Dendritic cell treated with granulocyte-macrophage colony-stimulating factor and Interleukin-4, amounts not matched to agents 40 ng/mL and 50 ng/mL, for 4 days (primary cell): ENCODE measurements at regions not wholly inside any gene's neighbourhood (a gene's known extent, or its start where the extent isn't known, plus 50 kb on each side); places are given as distances from the start of the nearest gene placed in this dataset.
"Not testable (repeated sequence)": the region's sequence is repeated elsewhere in the genome, so short reads cannot be mapped to it uniquely, and the experiment has no call there.

Source experiments
- H3K27ac Mint-ChIP-seq: one replicate; pipeline ENCODE4 v1.8.0; 2022; ENCODE audit warnings: mild to moderate bottlenecking, mixed read lengths
- H3K27me3 Mint-ChIP-seq: one replicate; pipeline ENCODE4 v1.8.0; 2022; ENCODE audit warnings: mild to moderate bottlenecking, mixed read lengths
- H3K36me3 Mint-ChIP-seq: one replicate; pipeline ENCODE4 v1.8.0; 2022; ENCODE audit warnings: low read depth, mixed read lengths
- H3K4me1 Mint-ChIP-seq: one replicate; pipeline ENCODE4 v1.8.0; 2022; ENCODE audit warnings: low read depth, mixed read lengths
- H3K4me3 Mint-ChIP-seq: one replicate; pipeline ENCODE4 v1.8.0; 2022; ENCODE audit warnings: mild to moderate bottlenecking, moderate library complexity, mixed read lengths
- H3K9me3 Mint-ChIP-seq: one replicate; pipeline ENCODE4 v1.8.0; 2022; ENCODE audit warnings: mixed read lengths
- intact Hi-C: fragments of 100-400 bp; cut with micrococcal nuclease; formaldehyde crosslinking; loops from one replicate; pipeline ENCODE4 v1.15.0; 2022

- H3K27me3 Mint-ChIP-seq = no peaks in the 10 kb centered on the region
- H3K4me1 Mint-ChIP-seq = peaks cover 5% of the 10 kb centered on the region
- no peaks in the 10 kb centered on the region for H3K9me3 Mint-ChIP-seq
- no peaks in the 10 kb centered on the region for H3K36me3 Mint-ChIP-seq
- H3K27ac Mint-ChIP-seq = no peak overlapping the region
- intact Hi-C loops = no loop called here
- H3K4me3 Mint-ChIP-seq = no peak overlapping the region
Measured at GRCh38 chr3:81868597-81868996, 107.2 kb upstream of the GBE1 start.

- Mint-ChIP-seq H3K4me3 (no peak overlapping the region), H3K4me1 (peaks cover 5% of the 10 kb centered on the region), H3K27ac (no peak overlapping the region), H3K9me3 (no peaks in the 10 kb centered on the region), H3K27me3 (no peaks in the 10 kb centered on the region), H3K36me3 (no peaks in the 10 kb centered on the region)
- intact Hi-C loops = no loop called here
Measured at GRCh38 chr3:81867875-81868274, 106.4 kb upstream of the GBE1 start.

- H3K4me1 Mint-ChIP-seq, H3K36me3 Mint-ChIP-seq, H3K9me3 Mint-ChIP-seq, H3K4me3 Mint-ChIP-seq, H3K27ac Mint-ChIP-seq, intact Hi-C loops, H3K27me3 Mint-ChIP-seq: not testable (repeated sequence)
Measured at GRCh38 chr3:81865164-81865563, 103.7 kb upstream of the GBE1 start.

GRCh38 chr3:81864272-81864671 lies 102.8 kb upstream of the GBE1 start:
- intact Hi-C loops = no loop called here
- peaks cover 5% of the 10 kb centered on the region for H3K4me1 Mint-ChIP-seq
- H3K36me3 Mint-ChIP-seq = no peaks in the 10 kb centered on the region
- no peak overlapping the region for H3K27ac Mint-ChIP-seq
- no peaks in the 10 kb centered on the region for H3K27me3 Mint-ChIP-seq
- H3K4me3 Mint-ChIP-seq = no peak overlapping the region
- H3K9me3 Mint-ChIP-seq = no peaks in the 10 kb centered on the region

- Mint-ChIP-seq H3K27me3 (no peaks in the 10 kb centered on the region), H3K9me3 (no peaks in the 10 kb centered on the region), H3K27ac (no peak overlapping the region), H3K36me3 (no peaks in the 10 kb centered on the region), H3K4me1 (peaks cover 5% of the 10 kb centered on the region), H3K4me3 (no peak overlapping the region)
- intact Hi-C loops = no loop called here
Measured at GRCh38 chr3:81863756-81864155, 102.3 kb upstream of the GBE1 start.

GRCh38 chr3:81861593-81861992 lies 100.1 kb upstream of the GBE1 start:
- Mint-ChIP-seq H3K27me3 (no peaks in the 10 kb centered on the region), H3K4me1 (peaks cover 5% of the 10 kb centered on the region), H3K4me3 (no peak overlapping the region), H3K36me3 (no peaks in the 10 kb centered on the region), H3K9me3 (no peaks in the 10 kb centered on the region), H3K27ac (no peak overlapping the region)
- intact Hi-C loops = no loop called here

- Mint-ChIP-seq H3K4me3 (no peak overlapping the region), H3K36me3 (no peaks in the 10 kb centered on the region), H3K9me3 (peaks cover 9% of the 10 kb centered on the region), H3K27ac (no peak overlapping the region), H3K27me3 (no peaks in the 10 kb centered on the region), H3K4me1 (peaks cover 5% of the 10 kb centered on the region)
- intact Hi-C loops = no loop called here
Measured at GRCh38 chr3:81859524-81859923, 98.1 kb upstream of the GBE1 start.

GRCh38 chr3:81853431-81853830 lies 92.0 kb upstream of the GBE1 start:
- no peak overlapping the region for H3K4me3 Mint-ChIP-seq
- no peaks in the 10 kb centered on the region for H3K4me1 Mint-ChIP-seq
- intact Hi-C loops = no loop called here
- H3K36me3 Mint-ChIP-seq = no peaks in the 10 kb centered on the region
- H3K27ac Mint-ChIP-seq = no peak overlapping the region
- H3K27me3 Mint-ChIP-seq = no peaks in the 10 kb centered on the region
- H3K9me3 Mint-ChIP-seq = peaks cover 9% of the 10 kb centered on the region

GRCh38 chr3:81851176-81851575 lies 89.7 kb upstream of the GBE1 start:
- no peaks in the 10 kb centered on the region for H3K4me1 Mint-ChIP-seq
- intact Hi-C loops = no loop called here
- H3K36me3 Mint-ChIP-seq = no peaks in the 10 kb centered on the region
- H3K27ac Mint-ChIP-seq = no peak overlapping the region
- H3K4me3 Mint-ChIP-seq = no peak overlapping the region
- peaks cover 9% of the 10 kb centered on the region for H3K9me3 Mint-ChIP-seq
- H3K27me3 Mint-ChIP-seq = no peaks in the 10 kb centered on the region

GRCh38 chr3:81846988-81847387 lies 85.5 kb upstream of the GBE1 start:
- Mint-ChIP-seq H3K27ac (no peak overlapping the region), H3K4me3 (no peak overlapping the region), H3K27me3 (no peaks in the 10 kb centered on the region), H3K36me3 (no peaks in the 10 kb centered on the region), H3K4me1 (no peaks in the 10 kb centered on the region), H3K9me3 (no peaks in the 10 kb centered on the region)
- intact Hi-C loops = no loop called here

- Mint-ChIP-seq H3K36me3 (no peaks in the 10 kb centered on the region), H3K27ac (no peak overlapping the region), H3K4me1 (peaks cover 15% of the 10 kb centered on the region), H3K9me3 (no peaks in the 10 kb centered on the region), H3K4me3 (no peak overlapping the region), H3K27me3 (no peaks in the 10 kb centered on the region)
- intact Hi-C loops = no loop called here
Measured at GRCh38 chr3:81841540-81841939, 80.1 kb upstream of the GBE1 start.

GRCh38 chr3:81839504-81840094 lies 78.2 kb upstream of the GBE1 start:
- Mint-ChIP-seq H3K36me3 (no peaks in the 10 kb centered on the region), H3K4me1 (peaks cover 15% of the 10 kb centered on the region), H3K27ac (peak overlapping the region; percentile 83), H3K27me3 (no peaks in the 10 kb centered on the region), H3K9me3 (no peaks in the 10 kb centered on the region), H3K4me3 (peak overlapping the region; percentile 45)
- intact Hi-C loops = loop anchor here (5.0 kb wide), 1 partner anchor 77 kb away; the partner anchor contains the start of gene GBE1

- Mint-ChIP-seq H3K27ac (peak overlapping the region; percentile 83), H3K4me3 (peak overlapping the region; percentile 25), H3K36me3 (no peaks in the 10 kb centered on the region)
Measured at GRCh38 chr3:81838457-81838856, 77.0 kb upstream of the GBE1 start.

GRCh38 chr3:81837071-81837593 lies 75.7 kb upstream of the GBE1 start:
- peaks cover 8% of the 10 kb centered on the region for H3K9me3 Mint-ChIP-seq
- H3K27me3 Mint-ChIP-seq = no peaks in the 10 kb centered on the region
- no peaks in the 10 kb centered on the region for H3K36me3 Mint-ChIP-seq
- H3K4me3 Mint-ChIP-seq = no peak overlapping the region
- peaks cover 15% of the 10 kb centered on the region for H3K4me1 Mint-ChIP-seq
- H3K27ac Mint-ChIP-seq = peak overlapping the region; percentile 83
- intact Hi-C loops = loop anchor here (5.0 kb wide), 1 partner anchor 75 kb away; the partner anchor contains the start of gene GBE1

More at GRCh38 chr3:81838457-81838856, 77.0 kb upstream of the GBE1 start:
- Mint-ChIP-seq H3K9me3 (no peaks in the 10 kb centered on the region), H3K4me1 (peaks cover 15% of the 10 kb centered on the region), H3K27me3 (no peaks in the 10 kb centered on the region)
- intact Hi-C loops = loop anchor here (5.0 kb wide), 1 partner anchor 76 kb away; the partner anchor contains the start of gene GBE1

- Mint-ChIP-seq H3K27me3 (no peaks in the 10 kb centered on the region), H3K4me1 (no peaks in the 10 kb centered on the region), H3K36me3 (no peaks in the 10 kb centered on the region), H3K9me3 (peaks cover 8% of the 10 kb centered on the region), H3K4me3 (no peak overlapping the region), H3K27ac (no peak overlapping the region)
- intact Hi-C loops = no loop called here
Measured at GRCh38 chr3:81829937-81830336, 68.5 kb upstream of the GBE1 start.
